BLaER1 (cell line): ENCODE measurements at regions not wholly inside any gene's neighbourhood (a gene's known extent, or its start where the extent isn't known, plus 50 kb on each side); places are given as distances from the start of the nearest gene placed in this dataset.

Experiments used
- H3K27ac ChIP-seq: shearing (Covaris generic); formaldehyde crosslinking; 2 replicates; pipeline ENCODE4 v1.8.1; 2022
- H3K27me3 ChIP-seq: shearing (Covaris generic); formaldehyde crosslinking; 2 replicates; pipeline ENCODE4 v1.8.1; 2022
- H3K36me3 ChIP-seq: shearing (Covaris generic); formaldehyde crosslinking; 2 replicates; pipeline ENCODE4 v1.8.1; 2022
- H3K4me1 ChIP-seq: shearing (Covaris generic); formaldehyde crosslinking; 2 replicates; pipeline ENCODE4 v1.8.1; 2022
- H3K4me2 ChIP-seq: shearing (Covaris generic); formaldehyde crosslinking; 2 replicates; pipeline ENCODE4 v1.8.1; 2022
- H3K4me3 ChIP-seq: shearing (Covaris generic); formaldehyde crosslinking; 2 replicates; pipeline ENCODE4 v1.8.1; 2022
- H3K9ac ChIP-seq: shearing (Covaris generic); formaldehyde crosslinking; 2 replicates; pipeline ENCODE4 v1.8.1; 2022
- H3K9me3 ChIP-seq: shearing (Covaris generic); formaldehyde crosslinking; 2 replicates; pipeline ENCODE4 v1.8.1; 2022
- H4K20me1 ChIP-seq: shearing (Covaris generic); formaldehyde crosslinking; 2 replicates; pipeline ENCODE4 v1.8.1; 2022
- Cebpa-rat ChIP-seq: shearing (Covaris generic); IDR thresholded peaks from 2 replicates; pipeline ENCODE4 v1.8.1; 2022

- no peaks in the 10 kb centered on the region for H3K9me3 ChIP-seq
- no peaks in the 10 kb centered on the region for H3K4me1 ChIP-seq
Measured at GRCh38 chr13:80093888-80094287, 247.0 kb downstream of the SPRY2 start.

GRCh38 chr13:80086304-80086721 lies 254.6 kb downstream of the SPRY2 start:
- no peak overlapping the region for H3K4me2 ChIP-seq
- H3K4me1 ChIP-seq: no peaks in the 10 kb centered on the region
- TF ChIP-seq Cebpa-rat: no peak
- no peak overlapping the region for H3K9ac ChIP-seq
- no peaks in the 10 kb centered on the region for H3K36me3 ChIP-seq
- H4K20me1 ChIP-seq: no peaks in the 10 kb centered on the region
- no peak overlapping the region for H3K4me3 ChIP-seq
- no peaks in the 10 kb centered on the region for H3K27me3 ChIP-seq
- H3K9me3 ChIP-seq: no peaks in the 10 kb centered on the region
- H3K27ac ChIP-seq: no peak overlapping the region

More at GRCh38 chr13:80093888-80094287, 247.0 kb downstream of the SPRY2 start:
- Histone ChIP-seq H3K4me3 (no peak overlapping the region), H3K9ac (no peak overlapping the region), H3K27ac (no peak overlapping the region), H3K27me3 (no peaks in the 10 kb centered on the region), H4K20me1 (no peaks in the 10 kb centered on the region), H3K36me3 (no peaks in the 10 kb centered on the region), H3K4me2 (no peak overlapping the region)
- TF ChIP-seq Cebpa-rat: no peak

- no peak for TF ChIP-seq Cebpa-rat
- no peaks in the 10 kb centered on the region for H3K9me3 ChIP-seq
- no peak overlapping the region for H3K27ac ChIP-seq
- no peaks in the 10 kb centered on the region for H3K27me3 ChIP-seq
- no peak overlapping the region for H3K9ac ChIP-seq
- no peaks in the 10 kb centered on the region for H3K36me3 ChIP-seq
- H4K20me1 ChIP-seq: no peaks in the 10 kb centered on the region
- H3K4me1 ChIP-seq: no peaks in the 10 kb centered on the region
- H3K4me2 ChIP-seq: no peak overlapping the region
- H3K4me3 ChIP-seq: no peak overlapping the region
Measured at GRCh38 chr13:80083853-80084676, 256.9 kb downstream of the SPRY2 start.

DNA sequence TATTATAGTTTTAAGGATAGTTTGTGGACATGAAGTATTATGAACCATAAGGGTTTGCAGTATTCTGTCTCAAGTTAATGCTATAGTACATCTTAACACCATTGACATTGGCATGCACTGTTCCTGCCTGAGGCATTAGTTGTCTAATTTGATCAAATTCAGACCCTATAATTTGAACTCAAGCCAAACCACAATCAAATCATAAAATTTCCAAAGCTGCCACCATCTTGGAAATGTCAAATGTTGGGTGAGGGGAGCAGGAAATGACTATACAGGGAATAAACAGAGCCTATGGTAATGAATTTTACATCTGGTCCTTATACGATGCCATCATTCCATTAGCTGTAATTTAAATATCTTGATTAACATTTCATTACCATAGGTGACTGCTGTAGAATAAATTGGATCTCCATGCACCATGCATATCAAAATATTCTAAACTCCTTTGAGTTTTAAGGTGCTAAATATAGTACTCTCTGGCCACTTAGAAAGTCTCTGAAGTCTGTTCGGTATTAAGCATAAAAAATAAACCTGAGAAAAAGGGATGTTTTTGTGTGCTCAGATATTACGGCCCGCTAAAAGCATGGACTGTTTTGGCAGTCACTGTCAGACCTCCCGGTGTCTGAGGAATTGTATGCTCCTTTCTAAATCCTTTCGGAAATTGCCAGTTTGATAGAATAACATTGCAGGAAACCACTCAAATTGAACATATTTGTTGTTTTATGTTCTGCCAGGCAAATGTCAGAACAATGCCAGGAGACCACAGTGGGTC lies 257.7 kb downstream of the SPRY2 start:
- Histone ChIP-seq H3K4me3 (no peak overlapping the region), H3K36me3 (no peaks in the 10 kb centered on the region), H3K27me3 (no peaks in the 10 kb centered on the region), H4K20me1 (no peaks in the 10 kb centered on the region), H3K9ac (no peak overlapping the region), H3K4me1 (no peaks in the 10 kb centered on the region), H3K9me3 (no peaks in the 10 kb centered on the region), H3K27ac (no peak overlapping the region), H3K4me2 (no peak overlapping the region)
- TF ChIP-seq Cebpa-rat: no peak

DNA sequence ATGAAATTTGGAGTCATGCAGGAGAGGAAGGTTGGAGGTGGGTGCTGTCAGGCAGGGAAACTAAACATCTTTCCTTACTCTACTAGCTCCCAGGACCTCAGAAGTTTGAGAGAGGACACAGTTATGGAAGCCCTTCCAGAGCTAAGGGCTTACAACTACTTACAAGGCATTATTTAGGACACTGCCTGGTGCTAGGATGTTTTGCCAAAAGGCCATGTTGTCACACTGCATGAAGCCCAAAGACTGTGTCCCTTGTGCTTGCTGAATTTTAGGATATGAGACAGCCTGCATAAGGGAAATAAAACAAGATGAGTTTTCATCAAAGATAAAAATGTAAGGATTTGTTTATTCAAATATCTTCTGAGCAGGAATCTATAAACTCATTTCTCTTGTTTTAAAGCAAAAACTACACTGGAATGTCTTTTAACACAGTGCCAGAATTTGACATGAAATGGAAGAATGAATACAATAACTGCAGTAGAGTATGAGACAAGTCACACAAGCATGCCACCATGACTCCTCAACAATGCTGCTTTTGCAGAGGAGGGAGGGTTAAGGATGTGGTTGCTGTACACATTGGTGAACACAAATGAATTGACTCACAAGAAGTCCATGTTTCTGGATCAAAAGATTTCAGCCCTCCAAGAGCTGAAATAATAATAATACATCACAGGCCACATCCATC lies 258.4 kb downstream of the SPRY2 start:
- no peaks in the 10 kb centered on the region for H3K9me3 ChIP-seq
- H3K9ac ChIP-seq: no peak overlapping the region
- no peak overlapping the region for H3K4me3 ChIP-seq
- TF ChIP-seq Cebpa-rat: no peak
- no peaks in the 10 kb centered on the region for H3K36me3 ChIP-seq
- H4K20me1 ChIP-seq: no peaks in the 10 kb centered on the region
- no peak overlapping the region for H3K27ac ChIP-seq
- H3K4me1 ChIP-seq: no peaks in the 10 kb centered on the region
- no peaks in the 10 kb centered on the region for H3K27me3 ChIP-seq
- H3K4me2 ChIP-seq: no peak overlapping the region

DNA sequence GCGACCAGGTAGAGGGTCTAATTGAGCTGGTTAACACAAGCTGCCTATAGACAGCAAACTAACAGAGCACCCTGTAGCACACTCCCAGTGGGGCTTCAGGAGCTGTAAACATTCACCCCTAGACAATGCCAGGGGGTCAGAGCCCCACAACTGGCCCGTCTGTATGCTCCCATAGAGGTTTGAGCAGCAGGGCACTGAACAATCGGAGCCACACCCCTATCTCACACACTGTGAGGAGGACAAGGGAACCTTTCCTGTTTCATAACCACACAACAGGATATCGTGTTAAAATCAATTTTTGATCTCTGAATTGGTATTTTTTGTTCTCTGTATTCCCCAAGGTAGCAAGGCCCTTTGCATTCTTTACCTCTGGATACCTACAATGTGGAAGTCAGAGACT lies 266.1 kb downstream of the SPRY2 start:
- H4K20me1 ChIP-seq: no peaks in the 10 kb centered on the region
- no peak overlapping the region for H3K9ac ChIP-seq
- H3K36me3 ChIP-seq: no peaks in the 10 kb centered on the region
- no peak overlapping the region for H3K4me3 ChIP-seq
- H3K4me1 ChIP-seq: 0 out of 2 replicates have a peak, but pooled peaks cover 6% of the 10 kb centered on the region
- H3K4me2 ChIP-seq: no peak overlapping the region
- H3K9me3 ChIP-seq: no peaks in the 10 kb centered on the region
- no peak overlapping the region for H3K27ac ChIP-seq
- H3K27me3 ChIP-seq: no peaks in the 10 kb centered on the region
- no peak for TF ChIP-seq Cebpa-rat

DNA sequence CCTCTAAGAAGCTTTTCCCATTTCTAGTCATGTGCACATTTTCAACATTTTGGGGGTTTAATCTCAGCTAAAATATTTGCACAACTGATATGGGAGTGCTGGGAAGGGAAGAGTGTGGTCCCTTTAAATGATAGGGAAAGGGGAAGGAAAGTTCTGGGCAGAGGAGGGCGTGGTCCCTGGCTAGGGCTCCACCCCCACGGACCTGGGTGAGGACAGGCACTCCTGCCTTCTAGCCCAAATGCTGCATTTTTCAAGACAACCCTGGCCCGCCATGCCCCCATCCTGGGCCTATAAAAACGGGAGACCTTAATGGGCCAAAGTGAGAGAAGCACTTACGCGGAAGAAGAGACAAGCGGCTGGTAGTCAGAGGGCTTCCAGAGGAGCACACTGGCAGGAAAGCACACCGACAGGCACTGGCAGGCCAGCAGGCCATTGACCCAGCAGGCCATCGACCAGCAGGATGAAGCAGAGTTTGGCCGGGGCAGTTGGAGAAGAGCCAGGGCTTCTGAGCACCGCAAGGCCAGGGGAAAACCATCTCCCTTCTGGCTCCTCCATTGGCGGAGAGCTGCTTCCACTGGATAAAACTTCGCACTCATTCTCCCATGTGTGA lies 266.7 kb downstream of the SPRY2 start:
- no peak for TF ChIP-seq Cebpa-rat
- no peaks in the 10 kb centered on the region for H3K9me3 ChIP-seq
- no peak overlapping the region for H3K4me2 ChIP-seq
- H3K4me1 ChIP-seq: 0 out of 2 replicates have a peak, but pooled peaks cover 6% of the 10 kb centered on the region
- H3K27ac ChIP-seq: no peak overlapping the region
- no peaks in the 10 kb centered on the region for H3K36me3 ChIP-seq
- H4K20me1 ChIP-seq: no peaks in the 10 kb centered on the region
- H3K4me3 ChIP-seq: no peak overlapping the region
- H3K27me3 ChIP-seq: no peaks in the 10 kb centered on the region
- H3K9ac ChIP-seq: no peak overlapping the region

DNA sequence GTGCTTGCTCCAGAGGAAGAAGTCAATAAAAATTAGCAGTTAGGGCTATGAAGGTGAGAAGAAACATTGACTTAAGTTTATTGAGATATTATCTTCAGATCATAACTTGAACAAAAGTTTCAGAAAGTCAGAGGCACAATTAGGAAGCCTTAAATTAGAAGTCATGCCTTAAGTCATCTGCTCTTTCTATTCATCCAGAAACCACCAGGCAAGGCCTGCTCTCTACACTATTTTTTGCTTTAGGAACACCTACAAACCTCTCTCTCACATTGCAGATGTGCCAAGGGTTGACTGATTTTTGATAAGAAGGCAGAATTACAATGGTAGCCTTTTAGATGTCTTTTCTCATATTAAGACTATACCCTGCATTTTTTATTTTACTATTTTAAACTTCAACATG lies 268.7 kb downstream of the SPRY2 start:
- Histone ChIP-seq H3K4me2 (no peak overlapping the region), H3K9ac (no peak overlapping the region), H3K27me3 (no peaks in the 10 kb centered on the region), H3K9me3 (no peaks in the 10 kb centered on the region), H3K27ac (no peak overlapping the region), H3K36me3 (no peaks in the 10 kb centered on the region), H4K20me1 (no peaks in the 10 kb centered on the region), H3K4me3 (no peak overlapping the region), H3K4me1 (0 out of 2 replicates have a peak, but pooled peaks cover 6% of the 10 kb centered on the region)
- TF ChIP-seq Cebpa-rat: no peak

DNA sequence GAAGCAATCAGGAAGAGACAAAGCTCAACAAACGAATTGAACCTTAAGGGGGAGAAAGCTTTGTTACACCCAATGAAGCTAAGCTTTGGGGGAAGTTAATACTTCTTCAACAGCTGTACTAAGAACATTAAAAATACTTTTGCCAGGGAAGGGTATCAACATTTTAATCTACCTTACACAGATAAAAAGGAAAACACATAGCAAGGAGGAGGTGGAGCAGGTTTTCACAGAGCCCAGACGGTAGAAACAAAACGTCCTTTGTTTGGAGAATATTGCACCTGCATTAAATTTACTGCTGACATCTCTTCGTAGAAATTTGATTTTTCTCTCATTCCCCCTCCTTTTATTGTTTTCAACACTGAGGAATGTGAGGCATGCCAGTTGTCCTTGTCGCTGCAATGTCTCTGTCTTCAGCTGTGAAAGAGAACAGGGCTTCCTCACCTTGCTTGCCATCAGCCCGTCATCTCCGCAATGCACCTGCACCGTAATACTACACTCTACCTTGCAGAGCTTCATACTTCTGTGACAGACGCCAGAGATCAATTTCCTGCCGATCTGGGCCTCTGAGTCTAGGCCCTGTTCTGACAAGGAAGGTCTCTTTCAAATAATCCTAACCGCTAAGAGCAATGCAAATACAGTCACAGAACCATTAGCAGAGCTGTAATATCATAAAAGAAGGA lies 270.8 kb downstream of the SPRY2 start:
- Histone ChIP-seq H3K36me3 (no peaks in the 10 kb centered on the region), H3K27ac (no peak overlapping the region), H4K20me1 (no peaks in the 10 kb centered on the region), H3K9me3 (no peaks in the 10 kb centered on the region), H3K4me1 (0 out of 2 replicates have a peak, but pooled peaks cover 6% of the 10 kb centered on the region), H3K9ac (no peak overlapping the region), H3K4me3 (no peak overlapping the region), H3K27me3 (no peaks in the 10 kb centered on the region), H3K4me2 (no peak overlapping the region)
- TF ChIP-seq Cebpa-rat: no peak
